H1 (cell line): ENCODE measurements at regions not wholly inside any gene's neighbourhood (a gene's known extent, or its start where the extent isn't known, plus 50 kb on each side); places are given as distances from the start of the nearest gene placed in this dataset.

Experiments
- CREB1 ChIP-seq: IDR thresholded peaks from 2 replicates; pipeline ENCODE4 v1.6.1; 2012; ENCODE audit warnings: inconsistent platforms
- EGR1 ChIP-seq: IDR thresholded peaks from 2 replicates; pipeline ENCODE4 v1.6.1; 2011; ENCODE audit warnings: low read depth, low read length, borderline replicate concordance
- EP300 ChIP-seq, 2 experiments: IDR thresholded peaks; 1 replicate in 1 of 2; 2 replicates in 1 of 2; pipeline ENCODE4 v1.6.1; 2011 to 2012; ENCODE audit warnings: low read depth in 2 of 2, low read length in 2 of 2, mild to moderate bottlenecking in 2 of 2, borderline replicate concordance in 1 of 2, inconsistent platforms in 1 of 2, moderate library complexity in 1 of 2
- EZH2 ChIP-seq: fragments of 200-600 bp; sonication (generic); IDR thresholded peaks from 2 replicates; pipeline ENCODE4 v1.7.1; 2012; ENCODE audit warnings: low read depth, mild to moderate bottlenecking, moderate library complexity, low read length, inconsistent platforms; ENCODE audit not compliant: severe bottlenecking
- JUND ChIP-seq: IDR thresholded peaks from 2 replicates; pipeline ENCODE4 v1.6.1; 2011; ENCODE audit warnings: mild to moderate bottlenecking, improper control_type of control experiment, low read length
- KDM1A ChIP-seq: fragments of 200-600, 300-600 bp; sonication (generic); IDR thresholded peaks from 2 replicates; pipeline ENCODE4 v1.7.1; 2016; ENCODE audit warnings: mild to moderate bottlenecking, low read length, borderline replicate concordance
- POLR2AphosphoS5 ChIP-seq: IDR thresholded peaks from 2 replicates; pipeline ENCODE4 v1.6.1; 2011; ENCODE audit warnings: low read depth, low read length
- RXRA ChIP-seq: IDR thresholded peaks from 2 replicates; pipeline ENCODE4 v1.6.1; 2011; ENCODE audit warnings: low read depth, mild to moderate bottlenecking, low read length, moderate library complexity; ENCODE audit not compliant: insufficient read depth
- TAF1 ChIP-seq: IDR thresholded peaks from 2 replicates; pipeline ENCODE4 v1.6.1; 2011; ENCODE audit warnings: mild to moderate bottlenecking, low read depth, low read length
- ZNF274 ChIP-seq: IDR thresholded peaks from 2 replicates; pipeline ENCODE4 v1.7.0; 2012; ENCODE audit warnings: low read length, borderline replicate concordance; ENCODE audit errors: extremely low read depth
- TF ChIP-seq, protein P1 (sequence below), 3 experiments: IDR thresholded peaks; 1 replicate in 2 of 3; 2 replicates in 1 of 3; pipeline versions ENCODE4 v1.5.1 to v1.6.1; 2011; ENCODE audit warnings: low read length in 3 of 3, mild to moderate bottlenecking in 3 of 3, inconsistent platforms in 2 of 3, low read depth in 1 of 3, moderate library complexity in 1 of 3; ENCODE audit not compliant: insufficient read depth in 1 of 3; ENCODE audit errors: control extremely low read depth in 1 of 3

DNA sequence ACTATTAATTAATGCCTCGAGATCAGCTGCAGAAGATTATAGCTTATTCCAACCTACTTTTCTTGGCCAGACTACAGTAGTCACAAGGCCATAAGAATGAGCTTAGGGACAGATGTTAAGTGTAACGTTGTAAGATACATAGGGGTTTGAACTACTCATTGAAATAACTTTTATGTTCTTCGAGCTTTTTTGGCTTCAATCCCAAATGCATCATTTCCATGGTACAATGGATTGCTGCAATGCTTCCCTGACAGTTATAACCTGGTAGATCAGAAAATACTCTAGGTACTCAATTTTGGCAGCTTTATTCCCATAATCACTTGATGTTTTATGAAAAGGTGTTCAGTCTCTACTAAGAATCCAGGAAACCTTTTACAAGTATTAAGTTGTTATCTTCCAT, 2216.7 kb upstream of the PCDH20 start:
- TF ChIP-seq JUND (no peak), EZH2 (no peak), ZNF274 (no peak), RXRA (no peak), EP300 (IDR thresholded peaks at IDR 0.05; ENCODE audit: borderline replicate concordance in 1 of 2, low read depth in 2 of 2, low read length in 2 of 2) (no peak), KDM1A (no peak), TAF1 (no peak), EGR1 (no peak), POLR2AphosphoS5 (no peak), CREB1 (no peak)
- TF ChIP-seq, protein P1, sequence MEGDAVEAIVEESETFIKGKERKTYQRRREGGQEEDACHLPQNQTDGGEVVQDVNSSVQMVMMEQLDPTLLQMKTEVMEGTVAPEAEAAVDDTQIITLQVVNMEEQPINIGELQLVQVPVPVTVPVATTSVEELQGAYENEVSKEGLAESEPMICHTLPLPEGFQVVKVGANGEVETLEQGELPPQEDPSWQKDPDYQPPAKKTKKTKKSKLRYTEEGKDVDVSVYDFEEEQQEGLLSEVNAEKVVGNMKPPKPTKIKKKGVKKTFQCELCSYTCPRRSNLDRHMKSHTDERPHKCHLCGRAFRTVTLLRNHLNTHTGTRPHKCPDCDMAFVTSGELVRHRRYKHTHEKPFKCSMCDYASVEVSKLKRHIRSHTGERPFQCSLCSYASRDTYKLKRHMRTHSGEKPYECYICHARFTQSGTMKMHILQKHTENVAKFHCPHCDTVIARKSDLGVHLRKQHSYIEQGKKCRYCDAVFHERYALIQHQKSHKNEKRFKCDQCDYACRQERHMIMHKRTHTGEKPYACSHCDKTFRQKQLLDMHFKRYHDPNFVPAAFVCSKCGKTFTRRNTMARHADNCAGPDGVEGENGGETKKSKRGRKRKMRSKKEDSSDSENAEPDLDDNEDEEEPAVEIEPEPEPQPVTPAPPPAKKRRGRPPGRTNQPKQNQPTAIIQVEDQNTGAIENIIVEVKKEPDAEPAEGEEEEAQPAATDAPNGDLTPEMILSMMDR (IDR thresholded peaks at IDR 0.05; ENCODE audit: control extremely low read depth in 1 of 3, insufficient read depth in 1 of 3, low read depth in 1 of 3, low read length in 3 of 3): no peak
